ENCODE measurements at regions not wholly inside any gene's neighbourhood (a gene's known extent, or its start where the extent isn't known, plus 50 kb on each side); places are given as distances from the start of the nearest gene placed in this dataset.
A peak's percentile ranks its signal among the peaks of the same experiment; 100 is the strongest.
"Not testable (repeated sequence)": the region's sequence is repeated elsewhere in the genome, so short reads cannot be mapped to it uniquely, and the experiment has no call there.

DNA sequence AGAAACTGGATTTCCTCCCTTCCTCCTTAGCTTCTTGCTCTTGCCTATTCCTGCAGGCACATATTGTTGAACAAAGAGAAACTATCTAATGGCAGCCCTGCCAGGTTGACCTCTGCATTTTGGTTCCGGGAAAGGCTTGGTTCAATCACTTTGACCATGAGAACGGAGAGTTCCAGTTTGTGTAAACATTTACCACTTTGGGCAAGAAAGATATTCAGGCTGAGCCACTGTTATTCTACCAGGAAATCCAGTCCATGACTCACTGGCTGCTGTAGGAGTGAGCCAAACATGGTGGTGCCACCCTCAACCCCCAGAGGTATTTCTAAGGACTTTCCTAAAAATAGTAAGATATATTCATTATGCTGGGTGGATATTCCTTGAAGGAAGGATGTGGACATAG, 242.2 kb upstream of the OR4E1 start:
- DNase-seq (ENCODE audit: insufficient read length, low spot score): no peak
- no peak for TF ChIP-seq POLR2A (IDR thresholded peaks at IDR 0.05; ENCODE audit: low read depth, low read length)
- FAIRE-seq: no peak

GRCh38 chr14:21913759-21914158, 240.1 kb upstream of the OR4E1 start:
- DNase-seq (ENCODE audit: insufficient read length, low spot score) (peak; percentile 1), FAIRE-seq (no peak)
- TF ChIP-seq POLR2A (IDR thresholded peaks at IDR 0.05; ENCODE audit: low read depth, low read length): no peak

GRCh38 chr14:21912367-21912766, 238.7 kb upstream of the OR4E1 start:
- no peak for DNase-seq (ENCODE audit: insufficient read length, low spot score)
- no peak for FAIRE-seq
- TF ChIP-seq POLR2A (IDR thresholded peaks at IDR 0.05; ENCODE audit: low read depth, low read length): no peak

- no peak for DNase-seq (ENCODE audit: insufficient read length, low spot score)
- FAIRE-seq: no peak
- no peak for TF ChIP-seq POLR2A (IDR thresholded peaks at IDR 0.05; ENCODE audit: low read depth, low read length)
These were observed 238.3 kb upstream of the OR4E1 start for GRCh38 chr14:21911877-21912276.

- no peak for DNase-seq (ENCODE audit: insufficient read length, low spot score)
- no peak for TF ChIP-seq POLR2A (IDR thresholded peaks at IDR 0.05; ENCODE audit: low read depth, low read length)
- no peak for FAIRE-seq
These were observed 236.6 kb upstream of the OR4E1 start for GRCh38 chr14:21910260-21910659.

- TF ChIP-seq POLR2A (IDR thresholded peaks at IDR 0.05; ENCODE audit: low read depth, low read length): no peak
- FAIRE-seq (no peak), DNase-seq (ENCODE audit: insufficient read length, low spot score) (no peak)
These were observed 229.1 kb upstream of the OR4E1 start for GRCh38 chr14:21902561-21903181.

- not testable (repeated sequence) for DNase-seq (ENCODE audit: insufficient read length, low spot score); FAIRE-seq
These were observed 221.2 kb upstream of the OR4E1 start for GRCh38 chr14:21894898-21895194.

DNA sequence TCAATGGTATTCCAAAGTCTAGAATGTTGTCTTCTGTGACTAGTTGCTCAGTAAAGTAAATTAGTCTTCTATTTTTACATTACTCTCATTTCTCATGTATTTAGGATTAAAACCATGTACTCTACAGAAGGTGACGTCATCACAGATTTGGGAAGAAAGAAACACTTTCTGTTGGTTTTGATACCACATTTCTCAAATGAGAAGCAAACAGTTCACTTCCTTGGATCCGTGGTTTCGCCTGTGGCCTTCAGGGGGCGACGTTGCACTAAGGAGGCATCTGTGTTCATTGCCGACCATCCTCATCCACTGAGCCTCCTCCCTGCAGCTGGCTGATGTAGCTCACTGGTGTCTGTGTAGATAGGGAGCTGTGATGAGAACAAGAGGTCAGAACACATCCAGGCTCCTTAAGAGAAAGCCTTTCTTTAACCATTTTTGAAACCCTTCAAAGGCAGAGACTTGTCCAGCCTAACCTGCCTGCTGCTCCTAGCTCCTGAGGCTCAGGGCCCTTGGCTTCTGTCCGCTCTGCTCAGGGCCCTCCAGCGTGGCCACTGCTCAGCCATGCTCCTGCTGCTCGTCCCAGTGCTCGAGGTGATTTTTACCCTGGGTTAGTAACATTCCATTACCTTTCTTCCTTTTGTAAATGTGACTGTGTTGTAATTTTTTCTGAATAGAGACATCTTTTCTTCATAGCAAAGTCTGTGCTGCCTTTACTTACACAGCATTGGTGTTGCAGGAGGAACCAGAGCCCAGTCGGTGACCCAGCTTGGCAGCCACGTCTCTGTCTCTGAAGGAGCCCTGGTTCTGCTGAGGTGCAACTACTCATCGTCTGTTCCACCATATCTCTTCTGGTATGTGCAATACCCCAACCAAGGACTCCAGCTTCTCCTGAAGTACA, 220.6 kb upstream of the OR4E1 start:
- no peak for TF ChIP-seq POLR2A (IDR thresholded peaks at IDR 0.05; ENCODE audit: low read depth, low read length)
- FAIRE-seq (peak; percentile 41), DNase-seq (ENCODE audit: insufficient read length, low spot score) (no peak)

- no peak for TF ChIP-seq POLR2A (IDR thresholded peaks at IDR 0.05; ENCODE audit: low read depth, low read length)
- FAIRE-seq (no peak), DNase-seq (ENCODE audit: insufficient read length, low spot score) (no peak)
These were observed 218.3 kb upstream of the OR4E1 start for GRCh38 chr14:21891921-21892320.

DNA sequence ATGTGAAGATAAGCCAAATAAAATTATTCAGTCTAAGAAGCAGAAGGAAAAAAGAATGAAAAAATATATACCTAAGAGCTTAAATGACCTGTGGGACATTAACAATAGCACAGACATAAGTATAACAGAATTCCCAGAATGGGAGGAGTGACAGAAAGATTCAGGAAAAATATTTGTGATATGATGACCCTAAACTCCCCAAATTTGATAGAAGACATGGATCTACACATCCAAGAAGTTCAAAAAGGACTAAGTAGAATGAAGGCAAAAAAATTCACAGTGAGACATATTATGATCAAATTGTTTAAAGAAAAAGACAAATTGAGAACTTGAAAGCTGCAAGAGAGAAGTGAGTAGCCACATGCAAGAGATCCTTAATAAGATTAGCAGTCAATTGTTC, 211.4 kb upstream of the OR4E1 start:
- no peak for TF ChIP-seq POLR2A (IDR thresholded peaks at IDR 0.05; ENCODE audit: low read depth, low read length)
- no peak for FAIRE-seq
- DNase-seq (ENCODE audit: insufficient read length, low spot score): no peak

- TF ChIP-seq POLR2A (IDR thresholded peaks at IDR 0.05; ENCODE audit: low read depth, low read length): no peak
- FAIRE-seq: no peak
- no peak for DNase-seq (ENCODE audit: insufficient read length, low spot score)
These were observed 208.6 kb upstream of the OR4E1 start for GRCh38 chr14:21882226-21882625.

DNA sequence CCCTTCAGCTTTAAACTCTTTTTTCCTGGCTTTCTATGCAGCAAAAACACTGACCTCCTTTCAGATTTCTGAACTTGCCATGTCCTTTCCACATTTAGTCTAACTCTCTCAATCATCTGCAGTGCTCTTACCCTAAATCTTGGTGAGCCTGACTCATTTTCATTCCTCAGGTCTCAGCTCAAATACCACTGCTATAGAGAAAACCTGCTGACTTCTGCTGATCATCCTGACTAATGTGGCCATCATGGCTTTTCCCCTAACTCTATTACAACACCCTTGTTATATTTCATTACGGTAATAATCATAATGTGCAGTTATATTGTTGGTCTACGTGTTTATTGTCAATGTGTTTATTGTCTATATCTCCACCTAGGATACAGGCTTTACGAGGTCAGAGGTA, 207.3 kb upstream of the OR4E1 start:
- FAIRE-seq (no peak), DNase-seq (ENCODE audit: insufficient read length, low spot score) (no peak)
- TF ChIP-seq POLR2A (IDR thresholded peaks at IDR 0.05; ENCODE audit: low read depth, low read length): no peak

DNA sequence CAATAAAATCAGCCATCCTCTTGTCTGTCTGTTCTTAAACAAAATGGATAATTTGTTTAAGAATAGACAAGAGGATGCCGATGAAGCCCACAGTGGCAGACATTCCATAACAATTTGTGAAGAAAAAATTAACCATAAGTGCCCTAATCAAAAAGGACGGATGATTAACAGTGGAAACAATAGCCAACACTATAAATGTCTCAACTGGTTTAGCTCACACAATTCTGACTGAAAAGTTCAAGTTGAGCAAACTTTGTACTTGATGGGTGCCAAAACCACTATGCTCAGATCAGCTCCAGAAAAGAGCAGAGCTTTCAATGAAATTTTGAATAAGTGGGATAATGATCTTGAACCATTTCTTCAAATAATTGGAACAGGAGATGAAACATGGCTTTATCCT, 202.2 kb upstream of the OR4E1 start:
- DNase-seq (ENCODE audit: insufficient read length, low spot score) (no peak), FAIRE-seq (no peak)
- no peak for TF ChIP-seq POLR2A (IDR thresholded peaks at IDR 0.05; ENCODE audit: low read depth, low read length)

- FAIRE-seq: no peak
- DNase-seq (ENCODE audit: insufficient read length, low spot score): no peak
- TF ChIP-seq POLR2A (IDR thresholded peaks at IDR 0.05; ENCODE audit: low read depth, low read length): no peak
These were observed 201.3 kb upstream of the OR4E1 start for GRCh38 chr14:21874946-21875345.

GRCh38 chr14:21874167-21874566, 200.5 kb upstream of the OR4E1 start:
- TF ChIP-seq POLR2A (IDR thresholded peaks at IDR 0.05; ENCODE audit: low read depth, low read length): no peak
- DNase-seq (ENCODE audit: insufficient read length, low spot score) (no peak), FAIRE-seq (no peak)
